Hepatic stellate cell (primary cell): ENCODE measurements at regions not wholly inside any gene's neighbourhood (a gene's known extent, or its start where the extent isn't known, plus 50 kb on each side); places are given as distances from the start of the nearest gene placed in this dataset.
"Not testable (repeated sequence)": the region's sequence is repeated elsewhere in the genome, so short reads cannot be mapped to it uniquely, and the experiment has no call there.

Source experiments
- DNase-seq: peaks from one replicate; pipeline ENCODE4 v3.0.0; 2011; ENCODE audit warnings: low spot score

DNA sequence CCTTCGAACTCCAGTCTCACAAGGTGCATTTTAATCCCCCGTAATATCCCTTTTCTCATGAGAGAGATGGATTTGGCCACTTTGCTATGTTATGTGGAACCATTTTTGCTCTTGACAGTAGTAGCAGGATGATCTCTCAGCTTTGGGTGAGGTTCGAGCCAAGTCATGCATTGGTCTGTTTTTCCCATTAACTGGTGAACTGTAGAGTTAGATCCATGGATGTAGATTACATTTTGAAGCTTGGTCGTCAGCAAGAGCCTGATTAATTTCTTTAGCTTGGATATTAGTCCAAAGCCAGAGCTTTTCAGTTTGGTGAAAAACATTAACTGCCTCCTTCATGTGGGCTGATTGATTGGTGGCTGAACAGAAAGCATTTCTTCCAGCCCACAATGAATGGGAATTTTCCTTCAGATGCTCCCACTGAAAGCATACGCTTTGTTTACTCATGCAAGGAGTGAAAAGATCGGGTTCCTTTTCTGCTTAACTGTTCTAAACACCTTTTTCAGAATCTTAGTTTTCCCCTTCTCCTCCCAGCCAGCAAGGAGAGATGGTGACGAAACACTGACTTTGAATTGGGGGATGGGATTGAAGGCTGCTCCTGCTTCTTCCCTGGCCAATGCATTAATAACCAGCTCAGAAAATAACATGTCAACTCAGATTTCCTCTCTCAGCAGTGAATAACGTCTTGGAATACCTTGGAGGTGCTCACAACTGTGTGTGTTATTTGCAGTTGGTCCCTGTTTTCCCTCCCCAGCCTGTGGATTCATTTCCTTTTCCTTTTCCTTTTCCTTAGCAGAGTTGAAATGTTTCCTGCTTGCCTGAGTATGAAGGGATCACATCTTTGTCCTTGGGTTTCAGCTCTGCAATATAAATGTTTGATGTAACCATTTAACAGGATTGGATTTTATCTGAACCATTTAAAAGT is 351.8 kb upstream of the FZD8 start:
- no peak for DNase-seq

DNA sequence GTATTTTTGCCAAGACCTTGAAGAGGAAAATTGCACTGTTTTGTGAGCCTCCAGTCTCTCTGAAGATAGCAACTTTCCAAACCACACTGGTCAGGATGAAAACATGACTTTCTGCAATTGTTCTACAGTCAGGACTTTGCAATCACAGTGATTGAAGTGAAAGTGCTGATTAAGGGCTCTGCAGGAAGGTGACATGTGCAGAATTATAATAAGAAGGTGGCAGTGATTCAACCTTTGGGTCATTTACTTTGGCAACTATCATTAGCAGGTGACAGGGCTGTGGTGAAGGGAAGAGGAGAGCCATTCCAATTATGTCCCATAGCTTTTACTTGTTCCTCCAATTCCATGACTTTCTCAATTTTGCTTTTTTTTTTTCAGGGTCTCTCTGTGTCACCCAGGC is 350.0 kb upstream of the FZD8 start:
- DNase-seq, result no peak

DNA sequence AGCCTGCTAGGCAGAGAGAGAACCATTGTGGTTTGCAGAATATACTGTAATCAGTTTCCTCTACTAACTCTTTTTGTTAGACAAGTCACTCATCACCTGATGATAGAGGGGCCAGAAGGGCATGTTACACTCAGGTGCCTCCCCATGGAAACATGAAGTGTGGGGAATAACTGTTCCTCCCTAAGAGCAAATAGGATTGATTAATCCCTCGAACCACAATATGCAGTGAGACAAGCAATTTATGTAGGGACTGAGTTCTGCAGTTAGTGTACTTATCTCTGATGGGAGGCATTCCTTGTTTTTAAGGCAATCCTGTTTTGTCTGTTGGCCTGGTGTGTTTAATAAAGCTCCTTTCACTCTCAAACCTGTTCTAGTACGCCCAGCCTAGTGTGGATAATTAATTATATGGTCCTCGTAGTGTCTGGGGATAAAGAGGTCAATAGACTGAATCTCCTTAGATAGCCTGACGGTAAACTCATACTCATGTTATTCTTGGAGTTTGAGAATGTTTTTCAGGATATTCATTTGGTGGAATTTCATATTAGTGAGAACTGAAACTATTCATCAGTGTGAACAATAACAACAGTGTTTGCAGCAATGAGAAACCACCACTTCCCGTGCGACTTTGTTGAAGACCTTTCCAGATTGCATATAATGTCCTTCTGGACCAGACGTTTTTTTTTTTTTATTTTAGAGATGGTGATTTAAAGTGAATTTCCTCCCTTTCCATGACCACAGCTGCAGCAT is 344.8 kb upstream of the FZD8 start:
- no peak for DNase-seq

DNA sequence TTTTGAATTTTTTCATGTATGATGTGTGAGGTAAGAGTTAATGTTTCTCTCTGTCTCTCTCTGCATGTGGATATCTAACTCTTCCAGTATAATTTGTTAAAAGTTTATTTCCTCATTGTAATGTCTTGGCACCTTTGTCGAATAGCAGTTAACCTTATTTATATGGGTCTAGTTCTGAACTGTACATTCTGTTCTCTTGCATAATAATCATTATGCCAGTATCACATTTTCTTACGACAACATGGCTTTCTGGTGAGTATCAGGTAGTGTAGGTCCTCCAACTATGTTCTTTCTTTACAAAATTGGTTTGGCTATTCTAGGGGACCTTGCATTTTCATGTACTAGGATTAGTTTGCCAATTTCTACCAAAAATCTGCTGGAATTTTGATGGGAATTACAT is 337.0 kb upstream of the FZD8 start:
- no peak for DNase-seq

DNA sequence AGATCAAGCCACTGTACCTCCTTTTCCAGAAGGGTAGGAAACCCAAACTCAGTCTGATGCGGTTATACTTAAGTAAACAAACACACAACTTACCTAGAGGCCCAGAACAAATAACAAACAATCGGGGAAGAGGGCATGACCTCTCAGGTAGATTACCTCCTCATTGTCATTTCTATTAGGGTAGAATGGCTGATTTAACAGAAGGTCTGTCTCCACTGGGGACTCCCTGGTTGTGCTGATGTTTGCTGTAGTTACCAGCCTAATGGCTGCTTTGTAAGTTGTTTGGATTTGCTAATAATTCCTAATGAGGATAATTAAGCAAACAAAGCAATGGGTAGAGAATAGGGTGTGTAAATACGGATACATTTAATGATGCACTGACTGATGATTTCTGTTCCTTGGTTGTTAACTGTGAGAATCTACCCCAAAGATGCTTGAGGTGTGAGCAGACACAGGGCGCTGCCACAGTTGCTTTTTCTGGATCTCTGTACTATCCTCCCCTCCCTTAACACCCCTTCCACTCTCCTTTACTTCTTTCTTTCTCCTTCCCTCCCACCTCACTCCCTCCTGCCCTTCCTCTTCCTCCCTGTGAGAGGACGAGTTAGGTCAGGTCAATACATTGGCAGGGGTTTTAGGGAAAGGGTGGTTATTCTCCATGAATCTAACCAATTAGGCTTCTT is 332.0 kb upstream of the FZD8 start:
- not testable (repeated sequence) for DNase-seq

DNA sequence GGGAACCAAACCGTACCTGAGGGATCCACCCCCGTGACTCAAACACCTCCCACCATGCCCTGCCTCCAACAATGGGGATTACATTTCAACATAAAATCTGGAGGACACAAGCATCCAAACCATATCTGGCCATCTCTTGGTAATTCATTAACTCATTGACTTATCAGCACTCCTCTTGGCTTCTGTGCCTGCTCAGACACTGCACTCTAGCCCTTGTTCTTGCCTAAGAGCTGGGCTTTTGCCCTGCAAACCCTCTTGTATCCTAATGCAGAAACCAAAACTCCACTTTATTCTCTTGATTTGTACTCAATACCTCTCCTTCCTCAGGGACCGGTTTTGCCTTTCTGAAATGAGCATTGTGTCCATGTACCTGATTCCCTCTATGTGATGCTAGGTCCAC is 330.2 kb upstream of the FZD8 start:
- DNase-seq, result no peak

DNA sequence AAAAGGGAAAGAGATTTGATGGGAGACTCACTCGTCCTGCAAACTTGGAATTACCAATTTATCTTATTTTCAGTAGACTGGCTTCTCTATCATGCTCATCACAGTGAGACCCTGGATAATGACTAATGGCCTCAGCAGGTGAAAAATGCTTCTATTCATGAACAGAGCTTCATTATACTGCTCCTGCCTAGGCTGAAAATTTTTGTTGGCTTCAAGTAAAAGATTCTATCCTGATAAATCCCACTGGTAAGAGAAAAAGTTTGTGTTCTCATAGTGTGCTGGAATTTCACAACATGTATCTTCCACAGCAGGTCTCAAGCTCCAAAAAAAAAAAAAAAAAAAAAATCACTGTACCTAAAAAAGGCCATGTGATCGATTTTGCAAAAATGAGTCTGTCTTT is 329.3 kb upstream of the FZD8 start:
- DNase-seq, result no peak

DNA sequence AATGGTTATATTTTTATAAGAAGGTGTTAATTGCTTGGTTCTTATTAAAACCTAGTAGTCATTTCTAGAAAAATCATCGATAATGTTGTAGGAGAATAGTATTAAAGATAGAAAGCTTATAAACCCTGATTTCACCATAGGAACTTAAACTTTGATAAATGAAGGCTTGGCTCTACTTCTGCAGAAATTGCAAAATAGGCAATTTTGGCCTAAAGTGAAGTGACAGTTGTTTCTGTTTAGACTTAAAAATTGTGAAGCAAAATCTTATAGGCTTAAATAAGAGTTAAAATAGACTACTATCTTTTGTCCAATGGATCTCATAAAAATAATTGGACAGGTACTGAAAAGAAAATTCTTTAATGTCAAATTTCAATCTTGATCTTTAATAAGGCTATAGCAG is 321.6 kb upstream of the FZD8 start:
- DNase-seq, result no peak

DNA sequence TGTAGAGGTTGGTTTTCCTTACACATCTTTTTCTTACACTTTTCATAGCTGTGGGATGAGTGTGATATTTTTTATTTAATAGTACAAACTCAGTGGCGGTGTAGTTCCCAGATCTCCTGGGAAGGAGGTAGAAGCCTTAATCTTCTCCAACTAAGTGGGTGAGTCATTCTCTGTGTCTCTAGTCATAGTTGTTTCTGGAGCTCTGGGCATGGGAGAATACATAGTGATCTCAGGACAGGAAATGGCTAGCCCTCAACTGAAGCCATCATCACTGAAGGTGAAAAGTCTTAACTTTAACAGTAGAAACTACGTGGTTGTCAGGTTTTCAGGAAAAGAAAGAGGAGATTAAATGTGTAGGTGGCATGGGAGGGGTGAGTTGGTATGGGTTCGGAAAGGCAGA is 319.4 kb upstream of the FZD8 start:
- no peak for DNase-seq

DNA sequence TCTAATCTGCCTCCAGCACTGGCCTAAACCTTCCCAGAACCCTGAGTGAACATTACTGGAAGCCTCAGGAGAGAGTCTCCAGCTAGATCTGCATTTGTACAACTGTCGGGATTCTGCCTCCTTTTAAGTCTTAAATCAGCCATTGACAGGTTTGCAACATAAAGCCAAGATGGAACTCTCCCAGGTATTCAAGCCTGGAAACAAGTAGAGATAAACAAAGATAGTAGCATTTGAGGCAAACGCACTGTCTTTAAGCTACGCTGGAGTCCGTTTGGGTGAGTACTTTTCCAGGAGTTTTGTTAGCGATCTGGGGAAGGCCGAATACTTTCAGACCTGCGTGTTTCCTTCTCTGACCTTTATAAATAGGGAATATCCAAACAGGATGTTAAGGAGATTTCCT is 317.2 kb upstream of the FZD8 start:
- no peak for DNase-seq

DNA sequence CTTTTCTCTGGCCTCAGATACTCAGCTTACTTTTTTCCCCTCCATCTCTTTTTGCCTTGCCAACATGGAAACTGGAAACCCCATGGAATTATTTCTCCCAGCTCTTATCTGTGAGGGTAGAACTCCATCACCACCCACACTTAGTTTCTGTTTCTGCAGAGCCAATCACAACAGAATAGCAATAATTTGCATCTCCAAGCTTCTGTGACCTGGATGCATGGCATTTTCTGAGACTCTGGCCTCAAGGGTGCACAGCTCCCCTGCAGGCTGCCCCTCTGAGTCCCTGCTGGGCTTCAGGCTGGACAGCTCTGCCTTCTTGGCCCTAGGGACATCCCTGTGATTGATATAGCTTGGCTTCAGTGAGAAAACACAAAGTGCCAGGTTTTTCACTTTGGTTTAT is 316.5 kb upstream of the FZD8 start:
- not testable (repeated sequence) for DNase-seq

DNA sequence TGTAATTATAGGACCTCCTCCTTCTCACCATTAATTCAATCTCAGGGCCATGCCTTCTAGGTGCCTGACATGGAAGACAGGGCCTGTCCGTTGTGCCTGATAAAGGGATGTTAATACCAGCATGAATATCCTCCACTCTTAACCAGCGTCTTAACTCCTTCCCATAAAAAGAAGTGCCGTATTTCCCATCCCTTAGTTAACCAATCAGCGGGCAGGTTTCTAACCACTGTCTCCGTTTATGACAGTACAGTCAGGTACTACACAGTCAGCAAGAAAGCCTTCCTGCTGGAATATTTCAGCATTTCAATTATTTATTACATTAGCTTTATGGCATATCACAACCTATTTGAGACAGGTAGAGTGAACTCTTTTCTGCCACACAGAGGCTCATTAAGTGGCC is 308.6 kb upstream of the FZD8 start:
- no peak for DNase-seq

DNA sequence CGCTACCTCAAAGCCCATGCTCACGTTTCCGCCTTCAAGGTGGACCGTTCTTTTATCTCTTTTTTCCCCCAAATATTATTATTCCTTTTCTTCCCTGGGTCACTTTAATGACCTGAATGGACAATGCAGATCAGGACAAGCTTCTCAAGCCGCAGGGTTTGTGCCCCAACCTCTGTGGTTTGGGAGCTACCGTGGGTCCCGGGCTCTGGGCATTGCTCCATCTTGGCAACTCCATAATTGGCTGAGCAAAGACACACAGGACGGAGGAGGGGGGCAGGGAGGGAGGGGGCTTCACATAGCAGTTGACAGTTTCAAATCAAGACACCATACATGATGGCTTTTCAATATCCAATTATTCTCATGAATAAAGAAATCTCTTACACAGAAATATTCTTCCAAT is 308.1 kb upstream of the FZD8 start:
- DNase-seq, result no peak

DNA sequence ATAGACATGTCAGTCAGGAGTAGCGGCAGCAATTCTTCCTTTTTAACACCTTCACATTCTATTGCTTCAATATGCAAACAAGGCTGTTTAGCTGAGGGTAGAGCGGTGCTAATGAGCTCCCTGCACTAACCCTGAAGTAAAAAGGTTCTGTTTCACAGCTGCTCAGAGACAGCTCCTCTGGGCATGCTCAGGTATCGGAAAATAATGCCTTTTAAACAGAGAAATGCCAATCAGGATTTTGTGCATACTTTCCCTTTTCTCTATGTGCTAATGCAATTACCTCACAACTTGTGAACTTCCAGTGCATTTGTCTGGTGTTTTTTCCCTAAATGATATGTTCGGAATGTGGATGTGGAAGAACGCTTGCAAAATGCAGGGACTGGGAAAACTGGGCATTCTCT is 307.7 kb upstream of the FZD8 start:
- no peak for DNase-seq

DNA sequence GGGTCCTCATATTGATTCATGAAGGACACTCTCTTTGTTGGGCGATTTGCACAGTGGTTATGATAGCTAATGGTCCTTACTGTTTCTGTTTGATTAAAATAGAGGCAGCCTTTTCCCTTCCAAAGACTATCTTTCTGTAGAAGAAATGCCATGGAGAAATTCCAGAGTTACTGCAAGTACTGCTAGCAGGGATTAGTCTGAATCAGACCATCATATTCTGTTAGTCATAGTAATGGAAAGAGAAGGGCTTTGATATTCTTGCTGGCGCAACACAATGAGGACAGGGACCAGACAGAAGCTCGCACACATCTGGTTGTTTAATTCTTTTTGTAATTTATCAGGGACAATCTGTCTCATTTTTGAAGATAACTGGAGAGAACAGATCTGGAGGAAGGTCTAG is 304.5 kb upstream of the FZD8 start:
- no peak for DNase-seq

DNA sequence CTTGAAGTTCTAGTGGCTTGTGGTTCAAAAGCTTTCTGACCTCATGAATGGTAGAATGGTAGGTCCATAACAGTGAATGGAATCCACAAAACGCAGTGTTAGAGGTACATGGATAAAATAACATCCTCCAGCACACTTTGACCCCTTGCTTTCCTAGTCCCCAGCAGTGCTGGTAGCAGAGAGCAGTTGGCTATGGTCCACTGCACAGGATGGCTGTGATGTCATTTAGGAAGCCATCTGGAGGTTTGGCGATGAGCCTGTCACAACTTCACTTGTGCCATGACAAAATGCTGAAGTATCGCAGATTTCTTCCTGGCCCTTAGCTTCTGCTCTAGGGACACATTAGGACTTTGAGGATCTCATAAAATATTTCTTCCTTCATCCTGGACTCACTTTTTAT is 300.0 kb upstream of the FZD8 start:
- no peak for DNase-seq

DNA sequence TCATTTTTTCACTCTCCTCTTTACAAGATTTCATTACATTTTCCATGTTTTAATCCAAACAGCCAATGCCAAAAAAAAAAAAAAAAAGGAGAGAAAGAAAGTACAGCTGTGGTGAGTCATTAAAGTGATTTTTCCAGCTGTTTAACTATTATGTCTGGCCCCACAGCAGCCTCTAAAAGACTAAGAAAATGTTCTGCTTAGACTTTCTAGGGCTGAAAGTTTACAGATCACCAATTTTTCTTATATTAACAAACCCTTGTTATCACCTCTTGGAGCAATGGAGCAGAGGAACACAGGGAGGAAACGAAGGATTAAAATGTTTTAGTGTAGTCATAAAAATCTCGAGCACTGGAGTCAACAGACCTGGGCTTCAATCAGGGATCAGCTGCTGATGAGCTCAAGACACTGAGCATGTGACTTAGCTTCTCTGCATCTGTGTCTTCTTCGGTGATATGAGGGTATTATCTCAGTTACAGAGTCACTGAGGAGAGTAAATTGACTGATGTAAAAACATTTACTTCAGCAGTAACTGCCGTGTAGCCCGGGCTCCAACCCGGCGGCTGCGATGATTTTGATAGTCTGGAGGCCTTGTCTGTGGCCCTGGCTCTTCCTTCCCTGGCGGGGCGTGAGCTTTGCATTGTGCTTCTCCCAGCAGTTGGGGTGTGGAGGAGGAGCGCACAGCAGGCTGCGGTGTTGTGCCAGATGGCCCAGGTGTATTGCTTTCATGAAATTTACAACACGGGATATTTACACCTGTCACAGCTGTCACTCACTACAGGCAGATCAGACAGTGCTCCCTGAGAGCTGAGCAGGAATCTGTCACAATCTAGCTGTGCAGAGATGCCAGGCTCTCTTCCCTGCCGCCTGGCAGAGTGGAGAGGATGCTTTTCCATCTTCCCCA is 298.3 kb upstream of the FZD8 start:
- no peak for DNase-seq

DNA sequence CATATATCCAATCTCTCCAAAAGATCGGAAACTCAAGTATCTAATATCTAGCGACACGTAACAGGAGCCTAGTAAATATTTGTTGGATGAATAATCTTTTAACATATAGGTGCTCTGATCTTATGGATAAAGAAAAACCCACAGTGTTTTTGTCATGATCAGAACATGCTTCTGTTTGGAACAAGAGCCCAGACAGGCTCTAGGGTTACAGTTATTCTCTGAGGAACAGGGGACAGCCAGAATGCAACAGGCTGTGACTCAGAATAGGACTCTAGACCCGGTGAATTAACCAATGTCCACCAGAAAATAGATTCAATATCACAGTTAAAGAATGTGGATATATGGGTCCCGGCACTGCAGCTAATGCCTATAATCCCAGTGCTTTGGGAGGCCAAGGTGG is 296.1 kb upstream of the FZD8 start:
- no peak for DNase-seq

DNA sequence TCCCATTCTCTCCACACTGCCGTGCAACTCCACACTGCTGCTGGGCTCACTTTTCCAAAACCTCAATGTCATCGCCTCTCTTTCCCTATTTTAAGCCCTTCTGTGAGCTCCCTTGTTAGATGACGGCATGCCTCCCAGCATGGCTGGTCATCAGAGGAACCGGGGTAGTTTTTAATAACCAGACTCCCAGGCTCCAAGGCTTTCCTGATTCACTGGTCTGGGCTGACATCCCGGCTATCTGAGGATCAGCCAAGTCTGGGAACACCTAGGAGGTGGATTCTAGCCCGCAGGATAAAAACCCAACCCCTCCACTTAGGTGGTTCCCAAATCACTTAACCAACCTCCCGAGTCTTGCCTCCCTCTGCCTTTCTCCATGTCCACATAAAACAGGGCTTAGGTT is 295.4 kb upstream of the FZD8 start:
- no peak for DNase-seq

DNA sequence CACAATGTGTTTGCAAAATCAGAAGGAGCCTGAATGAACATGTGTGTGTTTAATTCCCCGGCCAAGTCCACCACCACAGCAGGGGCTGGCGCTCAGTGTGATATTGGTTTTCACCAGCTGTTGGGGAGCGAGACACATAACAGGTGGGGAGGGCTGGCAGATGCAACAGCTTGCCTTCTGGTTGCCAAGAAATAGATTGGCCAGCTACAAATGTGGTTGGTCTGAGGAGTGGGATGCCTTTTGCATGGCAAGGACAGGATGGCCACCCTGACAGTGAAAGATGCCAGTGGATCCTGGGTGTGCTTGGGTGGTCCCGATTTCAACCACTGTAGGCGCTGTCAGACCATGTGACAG is 292.5 kb upstream of the FZD8 start:
- DNase-seq, result no peak

DNA sequence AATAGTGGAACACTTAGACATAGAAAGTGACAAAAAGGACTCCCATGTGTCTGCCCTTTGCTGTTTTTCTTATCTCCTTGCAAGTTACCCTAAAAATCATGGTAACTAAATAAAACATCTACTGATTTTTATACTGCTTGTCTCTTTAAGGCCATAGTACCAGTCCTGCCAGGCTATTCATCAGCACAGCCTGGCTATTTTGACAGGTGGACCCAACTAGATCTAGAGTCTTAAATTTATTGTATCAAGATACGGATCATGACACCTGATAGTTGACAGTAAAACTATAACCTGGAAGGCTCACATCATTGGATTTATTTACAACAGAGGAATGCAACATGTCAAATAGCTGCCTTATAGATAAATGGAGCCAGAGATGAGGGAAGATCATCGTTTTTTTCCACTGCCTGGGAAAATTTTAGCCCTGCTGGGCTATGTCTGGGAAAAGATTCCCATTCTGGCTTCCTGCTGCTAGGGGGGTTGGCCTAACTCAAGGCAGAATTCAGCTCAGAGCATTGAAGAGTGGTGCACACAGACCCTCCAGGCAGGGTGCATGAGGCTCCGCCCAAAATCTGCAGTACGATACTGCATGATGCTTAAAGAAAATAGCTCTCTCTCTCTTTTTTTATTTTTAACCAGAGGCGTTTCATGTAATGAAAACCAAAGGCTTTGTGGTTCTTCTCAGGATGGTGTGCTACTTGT is 292.0 kb upstream of the FZD8 start:
- no peak for DNase-seq
